Lower lobe of right lung (tissue), 2 donors: ENCODE measurements at regions not wholly inside any gene's neighbourhood (a gene's known extent, or its start where the extent isn't known, plus 50 kb on each side); places are given as distances from the start of the nearest gene placed in this dataset.

Experiments used
- ATAC-seq, 2 donors: fragments of 200-7000 bp; cut with Tn5 transposase; one replicate each; pipeline ENCODE4 v1.9.1; 2020 to 2022; ENCODE audit warnings: mild to moderate bottlenecking in 2 of 2, moderate library complexity in 2 of 2
- DNase-seq: peaks from one replicate; pipeline ENCODE4 v3.0.0-alpha.2; 2020
- H3K27ac ChIP-seq: fragments of 200-600 bp; one replicate; pipeline ENCODE4 v1.8.0; 2022
- H3K27me3 ChIP-seq: fragments of 200-600 bp; one replicate; pipeline ENCODE4 v1.8.0; 2022; ENCODE audit warnings: low read depth
- H3K36me3 ChIP-seq: fragments of 200-600 bp; one replicate; pipeline ENCODE4 v1.8.0; 2022; ENCODE audit warnings: mild to moderate bottlenecking
- H3K4me1 ChIP-seq: fragments of 200-600 bp; one replicate; pipeline ENCODE4 v1.8.0; 2022
- H3K4me3 ChIP-seq: fragments of 200-600 bp; one replicate; pipeline ENCODE4 v1.8.0; 2022; ENCODE audit warnings: mild to moderate bottlenecking
- H3K9me3 ChIP-seq: fragments of 200-600 bp; one replicate; pipeline ENCODE4 v1.8.0; 2022
- CTCF ChIP-seq: fragments of 200-600 bp; IDR thresholded peaks from one replicate; pipeline ENCODE4 v1.8.0; 2022; ENCODE audit warnings: antibody characterized with exemption, mild to moderate bottlenecking
- intact Hi-C: fragments of 100-400 bp; cut with DNase I; formaldehyde crosslinking; loops from one replicate; pipeline ENCODE4 v1.11.0; 2022
- donor health status: DM: no; HTN: yes; CAD: no; lungs with severe emphysema.

GRCh38 chr3:130596484-130596883 lies 79.5 kb downstream of the COL6A6 start:
- H3K36me3 ChIP-seq = peaks cover 4% of the 10 kb centered on the region
- no peaks in the 10 kb centered on the region for H3K27me3 ChIP-seq
- no peak overlapping the region for H3K4me3 ChIP-seq
- no peak overlapping the region for H3K27ac ChIP-seq
- no peak for ATAC-seq
- no peaks in the 10 kb centered on the region for H3K4me1 ChIP-seq
- no peak for DNase-seq
- TF ChIP-seq CTCF = no peak
- H3K9me3 ChIP-seq = no peaks in the 10 kb centered on the region
- intact Hi-C loops = no loop called here

- H3K9me3 ChIP-seq = no peaks in the 10 kb centered on the region
- ATAC-seq (no peak), DNase-seq (no peak)
- H3K4me1 ChIP-seq = no peaks in the 10 kb centered on the region
- TF ChIP-seq CTCF = no peak
- no peaks in the 10 kb centered on the region for H3K36me3 ChIP-seq
- intact Hi-C loops = no loop called here
- no peaks in the 10 kb centered on the region for H3K27me3 ChIP-seq
- H3K4me3 ChIP-seq = no peak overlapping the region
- H3K27ac ChIP-seq = no peak overlapping the region
Measured at GRCh38 chr3:130601442-130601971, 84.5 kb downstream of the COL6A6 start.

GRCh38 chr3:130604806-130605205 lies 87.8 kb downstream of the COL6A6 start:
- no peaks in the 10 kb centered on the region for H3K4me1 ChIP-seq
- no peaks in the 10 kb centered on the region for H3K36me3 ChIP-seq
- peaks cover 15% of the 10 kb centered on the region for H3K9me3 ChIP-seq
- no peak overlapping the region for H3K27ac ChIP-seq
- DNase-seq (no peak), ATAC-seq (peak; percentile 61 to 71)
- no peak for TF ChIP-seq CTCF
- no peak overlapping the region for H3K4me3 ChIP-seq
- H3K27me3 ChIP-seq = no peaks in the 10 kb centered on the region
- intact Hi-C loops = no loop called here

- intact Hi-C loops = no loop called here
- H3K4me1 ChIP-seq = no peaks in the 10 kb centered on the region
- H3K27me3 ChIP-seq = no peaks in the 10 kb centered on the region
- no peaks in the 10 kb centered on the region for H3K36me3 ChIP-seq
- no peak overlapping the region for H3K4me3 ChIP-seq
- ATAC-seq = no peak
- no peak for DNase-seq
- no peak for TF ChIP-seq CTCF
- no peak overlapping the region for H3K27ac ChIP-seq
- peaks cover 15% of the 10 kb centered on the region for H3K9me3 ChIP-seq
Measured at GRCh38 chr3:130606336-130606735, 89.4 kb downstream of the COL6A6 start.

GRCh38 chr3:130607553-130608154 lies 90.7 kb downstream of the COL6A6 start:
- no peaks in the 10 kb centered on the region for H3K36me3 ChIP-seq
- H3K9me3 ChIP-seq = peaks cover 15% of the 10 kb centered on the region
- no peak for DNase-seq
- H3K27ac ChIP-seq = no peak overlapping the region
- H3K4me1 ChIP-seq = no peaks in the 10 kb centered on the region
- H3K4me3 ChIP-seq = no peak overlapping the region
- no peak for TF ChIP-seq CTCF
- H3K27me3 ChIP-seq = no peaks in the 10 kb centered on the region
- intact Hi-C loops = no loop called here
- no peak for ATAC-seq
